Testis (tissue), 2 donors: ENCODE measurements at regions not wholly inside any gene's neighbourhood (a gene's known extent, or its start where the extent isn't known, plus 50 kb on each side); places are given as distances from the start of the nearest gene placed in this dataset.

ENCODE experiments used
- POLR2A ChIP-seq: fragments of 450-650 bp; IDR thresholded peaks from one replicate; pipeline ENCODE4 v1.6.1; 2017; ENCODE audit warnings: antibody characterized with exemption, mild to moderate bottlenecking, moderate library complexity
- TF ChIP-seq, protein P1 (sequence below), 3 experiments: fragments of 450-650 bp in 2 of 3; fragments of 200-600 bp in 1 of 3; sonication (generic) in 1 of 3; IDR thresholded peaks; one replicate each; pipeline ENCODE4 v1.5.1; 2016 to 2019; ENCODE audit warnings: antibody characterized with exemption in 3 of 3, mild to moderate bottlenecking in 2 of 3, moderate library complexity in 1 of 3

DNA sequence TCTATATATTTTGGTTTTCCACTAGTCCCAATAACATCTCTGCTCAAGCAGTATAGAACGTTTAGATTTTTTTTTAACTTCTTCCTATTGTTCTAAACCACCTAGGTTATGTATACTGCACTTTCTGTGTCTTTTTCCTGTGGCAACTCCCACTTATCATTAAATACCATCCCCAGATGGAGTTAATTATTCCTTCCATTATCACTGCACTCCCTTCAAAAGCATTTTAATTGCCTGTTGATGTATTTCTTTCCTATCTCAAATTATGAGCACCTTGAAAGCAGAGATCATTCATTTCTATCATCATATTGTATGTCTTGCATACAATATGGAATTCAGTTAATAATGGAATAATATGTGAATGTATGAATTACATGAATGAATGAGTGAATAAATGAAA lies 148.0 kb downstream of the HGF start:
- TF ChIP-seq, protein P1, sequence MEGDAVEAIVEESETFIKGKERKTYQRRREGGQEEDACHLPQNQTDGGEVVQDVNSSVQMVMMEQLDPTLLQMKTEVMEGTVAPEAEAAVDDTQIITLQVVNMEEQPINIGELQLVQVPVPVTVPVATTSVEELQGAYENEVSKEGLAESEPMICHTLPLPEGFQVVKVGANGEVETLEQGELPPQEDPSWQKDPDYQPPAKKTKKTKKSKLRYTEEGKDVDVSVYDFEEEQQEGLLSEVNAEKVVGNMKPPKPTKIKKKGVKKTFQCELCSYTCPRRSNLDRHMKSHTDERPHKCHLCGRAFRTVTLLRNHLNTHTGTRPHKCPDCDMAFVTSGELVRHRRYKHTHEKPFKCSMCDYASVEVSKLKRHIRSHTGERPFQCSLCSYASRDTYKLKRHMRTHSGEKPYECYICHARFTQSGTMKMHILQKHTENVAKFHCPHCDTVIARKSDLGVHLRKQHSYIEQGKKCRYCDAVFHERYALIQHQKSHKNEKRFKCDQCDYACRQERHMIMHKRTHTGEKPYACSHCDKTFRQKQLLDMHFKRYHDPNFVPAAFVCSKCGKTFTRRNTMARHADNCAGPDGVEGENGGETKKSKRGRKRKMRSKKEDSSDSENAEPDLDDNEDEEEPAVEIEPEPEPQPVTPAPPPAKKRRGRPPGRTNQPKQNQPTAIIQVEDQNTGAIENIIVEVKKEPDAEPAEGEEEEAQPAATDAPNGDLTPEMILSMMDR (IDR thresholded peaks at IDR 0.05), result no peak
- TF ChIP-seq POLR2A, result no peak
